Sigmoid colon (tissue), 6 donors: ENCODE measurements at regions not wholly inside any gene's neighbourhood (a gene's known extent, or its start where the extent isn't known, plus 50 kb on each side); places are given as distances from the start of the nearest gene placed in this dataset.

Experiments used
- DNase-seq: peaks from one replicate; pipeline ENCODE4 v3.0.0-alpha.2; 2019
- H3K27ac ChIP-seq, 4 donors: fragments of 200-600 bp; sonication (generic); one replicate each; pipeline ENCODE4 v1.5.1; 2016 to 2019; ENCODE audit warnings: mild to moderate bottlenecking in 1 of 4
- H3K27me3 ChIP-seq, 3 donors: fragments of 200-600 bp; sonication (generic); one replicate each; pipeline ENCODE4 v1.5.1; 2019; ENCODE audit warnings: mild to moderate bottlenecking in 1 of 3
- H3K36me3 ChIP-seq, 4 donors: fragments of 200-600 bp; sonication (generic); one replicate each; pipeline ENCODE4 v1.5.1; 2016 to 2019
- H3K4me1 ChIP-seq, 4 donors: fragments of 200-600 bp; sonication (generic); one replicate each; pipeline ENCODE4 v1.5.1; 2017 to 2019
- H3K4me3 ChIP-seq, 4 donors: fragments of 200-600 bp; sonication (generic); one replicate each; pipeline ENCODE4 v1.5.1; 2017 to 2019; ENCODE audit warnings: mild to moderate bottlenecking in 2 of 4, moderate library complexity in 1 of 4
- H3K9me3 ChIP-seq, 4 donors: fragments of 200-600 bp in 3 of 4; sonication (generic) in 3 of 4; one replicate each; pipeline versions ENCODE4 v1.5.1 to v1.6.1; 2013 to 2019
- CTCF ChIP-seq, 4 experiments: fragments of 450-650 bp in 3 of 4; fragments of 200-600 bp in 1 of 4; IDR thresholded peaks; one replicate each; pipeline ENCODE4 v1.5.1; 2016 to 2019; ENCODE audit warnings: antibody characterized with exemption in 4 of 4, mild to moderate bottlenecking in 3 of 4, moderate library complexity in 2 of 4
- EP300 ChIP-seq, 4 donors: sonication (generic); formaldehyde crosslinking; IDR thresholded peaks; one replicate each; pipeline ENCODE4 v1.6.1; 2017; ENCODE audit warnings: antibody characterized with exemption in 4 of 4
- POLR2A ChIP-seq, 2 donors: fragments of 450-650 bp; IDR thresholded peaks; one replicate each; pipeline ENCODE4 v1.6.1; 2016; ENCODE audit warnings: antibody characterized with exemption in 2 of 2, mild to moderate bottlenecking in 2 of 2, moderate library complexity in 2 of 2
- POLR2AphosphoS5 ChIP-seq, 4 donors: sonication (generic); formaldehyde crosslinking; IDR thresholded peaks; one replicate each; pipeline ENCODE4 v1.6.1; 2017; ENCODE audit warnings: antibody characterized with exemption in 4 of 4
- WGBS, 2 donors: extraction: QIAGEN DNeasy Blood & Tissue Kit; methylation state at CpG; one replicate each; pipeline ENCODE4 v1.1.7; 2013; 5-methylcytosine and 5-hydroxymethylcytosine counted together
- intact Hi-C: fragments of 100-400 bp; cut with DNase I; formaldehyde crosslinking; loops from one replicate; pipeline ENCODE4 v1.15.1; 2023
- donor health status: healthy with polysubstance abuse.
- donor health status: healthy.

- DNase-seq: no peak
- no peaks in the 10 kb centered on the region for H3K4me1 ChIP-seq
- WGBS, 2 donors: 91 to 93% methylated on average over 1 of the region's 1 CpG
- intact Hi-C loops: no loop called here
- no peak overlapping the region for H3K4me3 ChIP-seq
- H3K27ac ChIP-seq: no peak overlapping the region
- H3K27me3 ChIP-seq: no peaks in the 10 kb centered on the region
- H3K9me3 ChIP-seq: no peaks in the 10 kb centered on the region
- no peaks in the 10 kb centered on the region for H3K36me3 ChIP-seq
- TF ChIP-seq POLR2A (IDR thresholded peaks at IDR 0.05) (no peak), POLR2AphosphoS5 (IDR thresholded peaks at IDR 0.05) (no peak), CTCF (IDR thresholded peaks at IDR 0.05) (no peak), EP300 (IDR thresholded peaks at IDR 0.05) (no peak)
Observed at GRCh38 chr5:91638010-91638409, 254.9 kb upstream of the ARRDC3 start.

GRCh38 chr5:91635950-91636734, 253.0 kb upstream of the ARRDC3 start:
- H3K4me3 ChIP-seq: no peak overlapping the region
- H3K27me3 ChIP-seq: no peaks in the 10 kb centered on the region
- H3K27ac ChIP-seq: no peak overlapping the region
- no peaks in the 10 kb centered on the region for H3K9me3 ChIP-seq
- H3K4me1 ChIP-seq: no peaks in the 10 kb centered on the region
- intact Hi-C loops: no loop called here
- H3K36me3 ChIP-seq: no peaks in the 10 kb centered on the region
- no peak for DNase-seq
- no peak for TF ChIP-seq POLR2AphosphoS5 (IDR thresholded peaks at IDR 0.05)
- TF ChIP-seq CTCF (IDR thresholded peaks at IDR 0.05): no peak
- no peak for TF ChIP-seq POLR2A (IDR thresholded peaks at IDR 0.05)
- no peak for TF ChIP-seq EP300 (IDR thresholded peaks at IDR 0.05)
- 69 to 81% methylated on average over 4 of the region's 4 CpGs for WGBS, 2 donors

GRCh38 chr5:91632871-91633270, 249.8 kb upstream of the ARRDC3 start:
- Histone ChIP-seq H3K36me3 (no peaks in the 10 kb centered on the region), H3K4me1 (no peaks in the 10 kb centered on the region), H3K9me3 (no peaks in the 10 kb centered on the region), H3K4me3 (no peak overlapping the region), H3K27me3 (no peaks in the 10 kb centered on the region), H3K27ac (no peak overlapping the region)
- DNase-seq: no peak
- TF ChIP-seq CTCF (IDR thresholded peaks at IDR 0.05): no peak
- no peak for TF ChIP-seq POLR2A (IDR thresholded peaks at IDR 0.05)
- no peak for TF ChIP-seq POLR2AphosphoS5 (IDR thresholded peaks at IDR 0.05)
- no peak for TF ChIP-seq EP300 (IDR thresholded peaks at IDR 0.05)
- intact Hi-C loops: no loop called here
- WGBS, 2 donors: 11 to 37% methylated on average over 1 of the region's 1 CpG

GRCh38 chr5:91611746-91612145, 228.6 kb upstream of the ARRDC3 start:
- intact Hi-C loops: no loop called here
- Histone ChIP-seq H3K36me3 (no peaks in the 10 kb centered on the region), H3K4me1 (no peaks in the 10 kb centered on the region), H3K4me3 (no peak overlapping the region), H3K27me3 (no peaks in the 10 kb centered on the region), H3K27ac (no peak overlapping the region), H3K9me3 (no peaks in the 10 kb centered on the region)
- WGBS, 2 donors: 76 to 79% methylated on average over 2 of the region's 2 CpGs
- DNase-seq: no peak
- no peak for TF ChIP-seq POLR2AphosphoS5 (IDR thresholded peaks at IDR 0.05)

GRCh38 chr5:91607675-91608074, 224.6 kb upstream of the ARRDC3 start:
- TF ChIP-seq EP300 (IDR thresholded peaks at IDR 0.05) (no peak), CTCF (IDR thresholded peaks at IDR 0.05) (no peak), POLR2A (IDR thresholded peaks at IDR 0.05) (no peak), POLR2AphosphoS5 (IDR thresholded peaks at IDR 0.05) (no peak)
- H3K4me3 ChIP-seq: no peak overlapping the region
- H3K36me3 ChIP-seq: no peaks in the 10 kb centered on the region
- intact Hi-C loops: no loop called here
- no peaks in the 10 kb centered on the region for H3K9me3 ChIP-seq
- DNase-seq: no peak
- H3K27ac ChIP-seq: no peak overlapping the region
- no peaks in the 10 kb centered on the region for H3K4me1 ChIP-seq
- no peaks in the 10 kb centered on the region for H3K27me3 ChIP-seq
